ENCODE measurements at regions not wholly inside any gene's neighbourhood (a gene's known extent, or its start where the extent isn't known, plus 50 kb on each side); places are given as distances from the start of the nearest gene placed in this dataset.

DNA sequence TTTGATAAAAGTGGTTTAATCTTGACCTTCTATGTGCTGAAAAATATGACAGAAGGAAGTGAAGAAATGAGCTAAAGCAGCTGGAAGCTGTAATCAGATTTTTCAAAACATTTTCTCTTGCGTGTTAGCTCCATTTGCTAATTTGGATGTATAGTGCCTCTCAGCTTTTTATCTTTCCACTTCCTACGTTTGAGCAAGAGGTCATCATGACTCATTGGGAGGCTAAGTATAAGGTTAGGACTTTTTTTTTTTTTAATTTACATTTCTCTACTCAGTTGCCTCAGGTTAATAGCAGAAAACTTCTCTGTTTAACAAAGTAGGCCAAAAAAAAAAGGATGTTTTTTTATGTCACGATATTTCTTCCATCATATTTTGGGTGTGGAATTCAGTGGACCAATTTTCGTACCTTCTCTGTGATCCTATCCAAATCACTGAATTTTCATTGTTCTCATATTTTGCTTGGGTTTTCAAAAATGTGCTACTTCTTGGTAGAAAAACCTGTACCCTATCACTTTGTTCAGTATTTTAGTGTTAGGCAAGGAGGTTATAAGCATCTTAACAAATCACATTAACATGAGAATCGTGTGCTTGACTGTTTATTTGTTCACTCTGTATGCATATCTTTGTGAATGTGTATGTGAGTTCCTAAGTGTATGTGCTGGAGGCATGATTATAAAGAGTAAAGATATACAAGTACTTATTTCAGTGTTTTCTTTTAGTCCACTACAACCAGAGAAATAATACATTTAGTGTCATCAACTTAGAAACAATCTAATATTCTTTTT is 1028.3 kb upstream of the EYS start:
- Histone ChIP-seq H4K20me1 (ENCODE audit: insufficient read depth, low read length) (no peaks in the 10 kb centered on the region), H3K36me3 (replicated peaks; ENCODE audit: low read depth, low read length) (no peaks in the 10 kb centered on the region), H3K4me3 (ENCODE audit: low read length) (no peak overlapping the region), H3K27me3 (ENCODE audit: low read depth, low read length) (no peaks in the 10 kb centered on the region), H2AFZ (ENCODE audit: low read depth, low read length) (no peak overlapping the region; the same call in 1 of the 2 replicates), H3K4me1 (ENCODE audit: low read length) (peaks cover 6% of the 10 kb centered on the region), H3K9me3 (ENCODE audit: insufficient read depth, low read length) (peaks cover 3% of the 10 kb centered on the region; the same call in 1 of the 2 replicates), H3K79me2 (ENCODE audit: low read length) (no peaks in the 10 kb centered on the region), H3K9ac (ENCODE audit: low read length) (no peak overlapping the region), H3K4me2 (ENCODE audit: low read length) (no peak overlapping the region), H3K27ac (ENCODE audit: low read length) (no peak overlapping the region)
- no peak for TF ChIP-seq EZH2phosphoT487 (IDR thresholded peaks at IDR 0.05; ENCODE audit: low read depth)
- TF ChIP-seq, protein P1, sequence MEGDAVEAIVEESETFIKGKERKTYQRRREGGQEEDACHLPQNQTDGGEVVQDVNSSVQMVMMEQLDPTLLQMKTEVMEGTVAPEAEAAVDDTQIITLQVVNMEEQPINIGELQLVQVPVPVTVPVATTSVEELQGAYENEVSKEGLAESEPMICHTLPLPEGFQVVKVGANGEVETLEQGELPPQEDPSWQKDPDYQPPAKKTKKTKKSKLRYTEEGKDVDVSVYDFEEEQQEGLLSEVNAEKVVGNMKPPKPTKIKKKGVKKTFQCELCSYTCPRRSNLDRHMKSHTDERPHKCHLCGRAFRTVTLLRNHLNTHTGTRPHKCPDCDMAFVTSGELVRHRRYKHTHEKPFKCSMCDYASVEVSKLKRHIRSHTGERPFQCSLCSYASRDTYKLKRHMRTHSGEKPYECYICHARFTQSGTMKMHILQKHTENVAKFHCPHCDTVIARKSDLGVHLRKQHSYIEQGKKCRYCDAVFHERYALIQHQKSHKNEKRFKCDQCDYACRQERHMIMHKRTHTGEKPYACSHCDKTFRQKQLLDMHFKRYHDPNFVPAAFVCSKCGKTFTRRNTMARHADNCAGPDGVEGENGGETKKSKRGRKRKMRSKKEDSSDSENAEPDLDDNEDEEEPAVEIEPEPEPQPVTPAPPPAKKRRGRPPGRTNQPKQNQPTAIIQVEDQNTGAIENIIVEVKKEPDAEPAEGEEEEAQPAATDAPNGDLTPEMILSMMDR (IDR thresholded peaks at IDR 0.05; ENCODE audit: low read depth, low read length) = no peak

DNA sequence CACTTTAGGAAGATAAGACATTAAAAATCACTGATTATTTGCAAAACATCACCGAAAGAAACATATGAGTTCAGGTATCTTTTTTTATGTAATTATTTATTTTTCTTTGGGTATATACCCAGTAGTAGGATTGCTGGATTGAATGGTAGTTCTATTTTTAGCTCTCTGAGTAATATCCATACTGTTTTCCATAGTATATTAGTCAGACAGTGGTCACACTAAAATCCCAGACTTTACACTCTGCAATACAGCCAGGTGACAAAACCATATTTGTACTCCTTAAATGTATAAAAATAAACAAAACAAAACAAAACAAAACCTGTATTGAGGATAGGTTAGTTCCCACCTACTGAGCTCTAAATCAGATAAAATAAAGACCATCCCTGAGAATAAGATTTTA is 1024.3 kb upstream of the EYS start:
- no peak overlapping the region for H2AFZ ChIP-seq (ENCODE audit: low read depth, low read length)
- H3K4me2 ChIP-seq (ENCODE audit: low read length) = no peak overlapping the region
- no peaks in the 10 kb centered on the region for H3K36me3 ChIP-seq (replicated peaks; ENCODE audit: low read depth, low read length)
- H3K27ac ChIP-seq (ENCODE audit: low read length) = no peak overlapping the region
- no peaks in the 10 kb centered on the region for H4K20me1 ChIP-seq (ENCODE audit: insufficient read depth, low read length)
- no peak overlapping the region for H3K4me3 ChIP-seq (ENCODE audit: low read length)
- no peaks in the 10 kb centered on the region for H3K79me2 ChIP-seq (ENCODE audit: low read length)
- H3K9me3 ChIP-seq (ENCODE audit: insufficient read depth, low read length) = no peaks in the 10 kb centered on the region
- TF ChIP-seq EZH2phosphoT487 (IDR thresholded peaks at IDR 0.05; ENCODE audit: low read depth) = no peak
- TF ChIP-seq, protein P1 (IDR thresholded peaks at IDR 0.05; ENCODE audit: low read depth, low read length) = no peak
- no peaks in the 10 kb centered on the region for H3K27me3 ChIP-seq (ENCODE audit: low read depth, low read length)
- H3K4me1 ChIP-seq (ENCODE audit: low read length) = no peaks in the 10 kb centered on the region
- H3K9ac ChIP-seq (ENCODE audit: low read length) = no peak overlapping the region

DNA sequence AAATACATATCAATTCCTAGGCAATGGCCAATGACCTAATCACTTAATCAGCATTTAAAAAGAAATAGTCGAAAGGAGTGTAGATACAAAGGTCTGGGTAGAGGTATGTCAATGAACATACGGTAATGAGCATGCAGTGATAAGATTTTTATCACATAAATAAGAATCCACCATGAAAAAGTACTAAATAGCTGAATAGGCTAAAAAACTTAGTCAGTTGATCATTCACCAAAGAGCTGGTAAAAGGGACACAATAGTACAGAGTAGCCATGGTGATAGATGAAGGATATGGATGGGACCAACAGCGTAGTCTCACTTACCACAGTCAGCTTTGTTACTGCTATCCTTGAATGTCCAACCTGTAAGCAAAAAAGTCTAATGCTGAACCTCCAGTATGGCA is 1018.6 kb upstream of the EYS start:
- H2AFZ ChIP-seq (ENCODE audit: low read depth, low read length) = no peak overlapping the region
- H3K27ac ChIP-seq (ENCODE audit: low read length) = no peak overlapping the region
- TF ChIP-seq, protein P1 (IDR thresholded peaks at IDR 0.05; ENCODE audit: low read depth, low read length) = no peak
- no peak for TF ChIP-seq EZH2phosphoT487 (IDR thresholded peaks at IDR 0.05; ENCODE audit: low read depth)
- H4K20me1 ChIP-seq (ENCODE audit: insufficient read depth, low read length) = no peaks in the 10 kb centered on the region
- no peak overlapping the region for H3K9ac ChIP-seq (ENCODE audit: low read length)
- H3K9me3 ChIP-seq (ENCODE audit: insufficient read depth, low read length) = no peaks in the 10 kb centered on the region
- H3K27me3 ChIP-seq (ENCODE audit: low read depth, low read length) = no peaks in the 10 kb centered on the region
- H3K4me2 ChIP-seq (ENCODE audit: low read length) = no peak overlapping the region
- H3K79me2 ChIP-seq (ENCODE audit: low read length) = no peaks in the 10 kb centered on the region
- H3K4me1 ChIP-seq (ENCODE audit: low read length) = no peaks in the 10 kb centered on the region
- H3K4me3 ChIP-seq (ENCODE audit: low read length) = no peak overlapping the region
- no peaks in the 10 kb centered on the region for H3K36me3 ChIP-seq (replicated peaks; ENCODE audit: low read depth, low read length)

DNA sequence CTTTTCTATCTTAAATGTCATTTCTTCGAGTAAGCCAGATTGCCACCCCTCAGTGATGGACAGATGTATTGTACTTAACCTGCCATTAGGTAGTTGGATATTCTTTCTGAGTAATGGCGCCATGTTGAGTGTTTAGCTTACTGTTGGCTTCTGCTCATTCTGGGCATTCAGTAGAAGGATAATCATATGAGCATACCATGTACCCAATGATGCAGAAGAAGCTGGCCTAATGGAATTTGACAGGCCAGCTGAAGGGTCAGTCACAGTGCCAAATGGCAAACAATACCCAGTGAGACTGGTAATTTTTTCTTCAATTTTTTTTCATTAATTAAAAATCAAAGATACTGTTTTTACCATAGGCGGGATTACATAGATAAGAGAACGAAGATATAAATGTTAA is 1010.8 kb upstream of the EYS start:
- TF ChIP-seq, protein P1 (IDR thresholded peaks at IDR 0.05; ENCODE audit: low read depth, low read length) = no peak
- TF ChIP-seq EZH2phosphoT487 (IDR thresholded peaks at IDR 0.05; ENCODE audit: low read depth) = no peak

More for the DNA sequence above, 1010.8 kb upstream of the EYS start:
- H4K20me1 ChIP-seq (ENCODE audit: insufficient read depth, low read length) = no peaks in the 10 kb centered on the region
- no peak overlapping the region for H3K4me3 ChIP-seq (ENCODE audit: low read length)
- no peaks in the 10 kb centered on the region for H3K79me2 ChIP-seq (ENCODE audit: low read length)
- H3K27me3 ChIP-seq (ENCODE audit: low read depth, low read length) = no peaks in the 10 kb centered on the region
- no peak overlapping the region for H3K27ac ChIP-seq (ENCODE audit: low read length)
- H3K9me3 ChIP-seq (ENCODE audit: insufficient read depth, low read length) = no peaks in the 10 kb centered on the region
- H3K4me1 ChIP-seq (ENCODE audit: low read length) = no peaks in the 10 kb centered on the region
- H3K9ac ChIP-seq (ENCODE audit: low read length) = no peak overlapping the region
- no peak overlapping the region for H2AFZ ChIP-seq (ENCODE audit: low read depth, low read length)
- H3K4me2 ChIP-seq (ENCODE audit: low read length) = no peak overlapping the region
- H3K36me3 ChIP-seq (replicated peaks; ENCODE audit: low read depth, low read length) = no peaks in the 10 kb centered on the region
